ENCODE measurements at regions not wholly inside any gene's neighbourhood (a gene's known extent, or its start where the extent isn't known, plus 50 kb on each side); places are given as distances from the start of the nearest gene placed in this dataset.
A peak's percentile ranks its signal among the peaks of the same experiment; 100 is the strongest.

GRCh38 chr18:75482880-75483279 lies 55.4 kb upstream of the SMIM21 start:
- no peaks in the 10 kb centered on the region for H3K9me3 ChIP-seq (replicated peaks; ENCODE audit: insufficient read depth, low read length)
- H3K9me2 ChIP-seq (replicated peaks; ENCODE audit: insufficient read depth, low read length), result no peaks in the 10 kb centered on the region
- no peak for DNase-seq
- no peaks in the 10 kb centered on the region for H3F3A ChIP-seq (ENCODE audit: insufficient read depth, low read length)
- no peaks in the 10 kb centered on the region for H4K20me1 ChIP-seq (ENCODE audit: insufficient read depth, low read length)
- H3K4me2 ChIP-seq (ENCODE audit: low read depth, low read length), result no peak overlapping the region
- no peak overlapping the region for H3K27ac ChIP-seq (ENCODE audit: low read length)
- no peaks in the 10 kb centered on the region for H3K79me2 ChIP-seq (ENCODE audit: low read length)
- no peaks in the 10 kb centered on the region for H3K27me3 ChIP-seq (replicated peaks; ENCODE audit: insufficient read depth, low read length)
- H3K9ac ChIP-seq (ENCODE audit: low read length), result no peak overlapping the region
- H3K4me1 ChIP-seq (ENCODE audit: low read length), result no peaks in the 10 kb centered on the region
- no peak for TF ChIP-seq CTCF (IDR thresholded peaks at IDR 0.05; ENCODE audit: low read length)
- no peak for TF ChIP-seq EZH2 (optimal IDR thresholded peaks at IDR 0.05; ENCODE audit: low read depth, low read length)
- no peak for TF ChIP-seq EZH2phosphoT487 (IDR thresholded peaks at IDR 0.05; ENCODE audit: low read length)
- H3K4me3 ChIP-seq (ENCODE audit: low read length), result no peak overlapping the region
- H2AFZ ChIP-seq (ENCODE audit: low read length), result no peak overlapping the region
- H3K36me3 ChIP-seq (replicated peaks; ENCODE audit: insufficient read depth, low read length), result no peaks in the 10 kb centered on the region

GRCh38 chr18:75480487-75480886 lies 53.0 kb upstream of the SMIM21 start:
- Histone ChIP-seq H3F3A (ENCODE audit: insufficient read depth, low read length) (no peaks in the 10 kb centered on the region), H3K4me1 (ENCODE audit: low read length) (no peaks in the 10 kb centered on the region), H3K27me3 (replicated peaks; ENCODE audit: insufficient read depth, low read length) (no peaks in the 10 kb centered on the region), H3K9me3 (replicated peaks; ENCODE audit: insufficient read depth, low read length) (no peaks in the 10 kb centered on the region), H3K4me3 (ENCODE audit: low read length) (no peak overlapping the region), H2AFZ (ENCODE audit: low read length) (no peak overlapping the region), H3K79me2 (ENCODE audit: low read length) (no peaks in the 10 kb centered on the region), H3K36me3 (replicated peaks; ENCODE audit: insufficient read depth, low read length) (no peaks in the 10 kb centered on the region), H3K27ac (ENCODE audit: low read length) (no peak overlapping the region), H4K20me1 (ENCODE audit: insufficient read depth, low read length) (no peaks in the 10 kb centered on the region), H3K9ac (ENCODE audit: low read length) (no peak overlapping the region), H3K4me2 (ENCODE audit: low read depth, low read length) (no peak overlapping the region), H3K9me2 (replicated peaks; ENCODE audit: insufficient read depth, low read length) (no peaks in the 10 kb centered on the region)
- no peak for DNase-seq
- TF ChIP-seq CTCF (IDR thresholded peaks at IDR 0.05; ENCODE audit: low read length) (no peak), EZH2 (optimal IDR thresholded peaks at IDR 0.05; ENCODE audit: low read depth, low read length) (no peak), EZH2phosphoT487 (IDR thresholded peaks at IDR 0.05; ENCODE audit: low read length) (no peak)

GRCh38 chr18:75478996-75479880 lies 51.7 kb upstream of the SMIM21 start:
- Histone ChIP-seq H3K27me3 (replicated peaks; ENCODE audit: insufficient read depth, low read length) (no peaks in the 10 kb centered on the region), H3K79me2 (ENCODE audit: low read length) (no peaks in the 10 kb centered on the region), H2AFZ (ENCODE audit: low read length) (peak overlapping the region; percentile 1; the same call in 1 of the 2 replicates), H3K27ac (ENCODE audit: low read length) (no peak overlapping the region), H3K36me3 (replicated peaks; ENCODE audit: insufficient read depth, low read length) (no peaks in the 10 kb centered on the region), H3F3A (ENCODE audit: insufficient read depth, low read length) (no peaks in the 10 kb centered on the region), H3K9ac (ENCODE audit: low read length) (no peak overlapping the region), H3K9me2 (replicated peaks; ENCODE audit: insufficient read depth, low read length) (no peaks in the 10 kb centered on the region), H3K9me3 (replicated peaks; ENCODE audit: insufficient read depth, low read length) (no peaks in the 10 kb centered on the region), H3K4me2 (ENCODE audit: low read depth, low read length) (no peak overlapping the region), H4K20me1 (ENCODE audit: insufficient read depth, low read length) (no peaks in the 10 kb centered on the region), H3K4me1 (ENCODE audit: low read length) (no peaks in the 10 kb centered on the region), H3K4me3 (ENCODE audit: low read length) (no peak overlapping the region)
- TF ChIP-seq EZH2 (optimal IDR thresholded peaks at IDR 0.05; ENCODE audit: low read depth, low read length), result no peak
- TF ChIP-seq CTCF (IDR thresholded peaks at IDR 0.05; ENCODE audit: low read length), result peak; percentile 71
- peak; percentile 58 for DNase-seq
